PC-3 (cell line): ENCODE measurements at regions not wholly inside any gene's neighbourhood (a gene's known extent, or its start where the extent isn't known, plus 50 kb on each side); places are given as distances from the start of the nearest gene placed in this dataset.

Experiments
- EZH2 ChIP-seq: fragments of 300-600 bp; sonication (generic); IDR thresholded peaks from one replicate; pipeline ENCODE4 v1.6.1; 2017; ENCODE audit warnings: antibody characterized with exemption, mild to moderate bottlenecking, low read length; ENCODE audit not compliant: unreplicated experiment
- TF ChIP-seq, protein P1 (sequence below): fragments of 300-600 bp; sonication (generic); conservative IDR thresholded peaks from 2 replicates; pipeline ENCODE4 v1.5.1; 2017; ENCODE audit warnings: antibody characterized with exemption, low read depth, mild to moderate bottlenecking, low read length

DNA sequence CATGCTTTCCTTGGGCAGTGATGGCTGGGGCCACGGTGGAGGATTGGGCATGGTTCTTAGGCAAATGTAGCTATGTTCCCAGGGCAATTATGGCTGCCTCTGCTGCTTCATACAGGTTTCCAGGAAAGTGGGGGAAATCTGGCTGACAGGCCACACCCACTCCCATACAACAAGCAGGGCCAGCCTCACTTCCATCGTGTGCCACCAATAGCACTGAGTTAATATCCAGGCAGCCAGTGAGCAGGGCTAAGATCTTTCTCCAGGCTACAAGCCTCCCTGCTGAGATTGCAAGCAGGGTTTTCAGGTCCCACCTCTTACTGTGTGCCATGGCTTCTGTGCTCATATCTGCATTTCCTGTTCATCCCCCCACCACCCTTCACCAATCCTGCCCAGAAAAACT, 1291.9 kb downstream of the SI start:
- TF ChIP-seq, protein P1, sequence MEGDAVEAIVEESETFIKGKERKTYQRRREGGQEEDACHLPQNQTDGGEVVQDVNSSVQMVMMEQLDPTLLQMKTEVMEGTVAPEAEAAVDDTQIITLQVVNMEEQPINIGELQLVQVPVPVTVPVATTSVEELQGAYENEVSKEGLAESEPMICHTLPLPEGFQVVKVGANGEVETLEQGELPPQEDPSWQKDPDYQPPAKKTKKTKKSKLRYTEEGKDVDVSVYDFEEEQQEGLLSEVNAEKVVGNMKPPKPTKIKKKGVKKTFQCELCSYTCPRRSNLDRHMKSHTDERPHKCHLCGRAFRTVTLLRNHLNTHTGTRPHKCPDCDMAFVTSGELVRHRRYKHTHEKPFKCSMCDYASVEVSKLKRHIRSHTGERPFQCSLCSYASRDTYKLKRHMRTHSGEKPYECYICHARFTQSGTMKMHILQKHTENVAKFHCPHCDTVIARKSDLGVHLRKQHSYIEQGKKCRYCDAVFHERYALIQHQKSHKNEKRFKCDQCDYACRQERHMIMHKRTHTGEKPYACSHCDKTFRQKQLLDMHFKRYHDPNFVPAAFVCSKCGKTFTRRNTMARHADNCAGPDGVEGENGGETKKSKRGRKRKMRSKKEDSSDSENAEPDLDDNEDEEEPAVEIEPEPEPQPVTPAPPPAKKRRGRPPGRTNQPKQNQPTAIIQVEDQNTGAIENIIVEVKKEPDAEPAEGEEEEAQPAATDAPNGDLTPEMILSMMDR = no peak
- no peak for TF ChIP-seq EZH2
